ENCODE measurements at regions not wholly inside any gene's neighbourhood (a gene's known extent, or its start where the extent isn't known, plus 50 kb on each side); places are given as distances from the start of the nearest gene placed in this dataset.

GRCh38 chr5:39517800-39518199 lies 93.0 kb upstream of the DAB2 start:
- TF ChIP-seq, protein P1, sequence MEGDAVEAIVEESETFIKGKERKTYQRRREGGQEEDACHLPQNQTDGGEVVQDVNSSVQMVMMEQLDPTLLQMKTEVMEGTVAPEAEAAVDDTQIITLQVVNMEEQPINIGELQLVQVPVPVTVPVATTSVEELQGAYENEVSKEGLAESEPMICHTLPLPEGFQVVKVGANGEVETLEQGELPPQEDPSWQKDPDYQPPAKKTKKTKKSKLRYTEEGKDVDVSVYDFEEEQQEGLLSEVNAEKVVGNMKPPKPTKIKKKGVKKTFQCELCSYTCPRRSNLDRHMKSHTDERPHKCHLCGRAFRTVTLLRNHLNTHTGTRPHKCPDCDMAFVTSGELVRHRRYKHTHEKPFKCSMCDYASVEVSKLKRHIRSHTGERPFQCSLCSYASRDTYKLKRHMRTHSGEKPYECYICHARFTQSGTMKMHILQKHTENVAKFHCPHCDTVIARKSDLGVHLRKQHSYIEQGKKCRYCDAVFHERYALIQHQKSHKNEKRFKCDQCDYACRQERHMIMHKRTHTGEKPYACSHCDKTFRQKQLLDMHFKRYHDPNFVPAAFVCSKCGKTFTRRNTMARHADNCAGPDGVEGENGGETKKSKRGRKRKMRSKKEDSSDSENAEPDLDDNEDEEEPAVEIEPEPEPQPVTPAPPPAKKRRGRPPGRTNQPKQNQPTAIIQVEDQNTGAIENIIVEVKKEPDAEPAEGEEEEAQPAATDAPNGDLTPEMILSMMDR (optimal IDR thresholded peaks at IDR 0.05 in 1 of 3, IDR thresholded peaks at IDR 0.05 in 1 of 3, conservative IDR thresholded peaks at IDR 0.05 in 1 of 3; ENCODE audit: extremely low read depth in 1 of 3, insufficient read depth in 2 of 3, low read length in 3 of 3), result no peak
- TF ChIP-seq EZH2 (IDR thresholded peaks at IDR 0.05; ENCODE audit: low read length), result no peak
